ENCODE measurements at regions not wholly inside any gene's neighbourhood (a gene's known extent, or its start where the extent isn't known, plus 50 kb on each side); places are given as distances from the start of the nearest gene placed in this dataset.

DNA sequence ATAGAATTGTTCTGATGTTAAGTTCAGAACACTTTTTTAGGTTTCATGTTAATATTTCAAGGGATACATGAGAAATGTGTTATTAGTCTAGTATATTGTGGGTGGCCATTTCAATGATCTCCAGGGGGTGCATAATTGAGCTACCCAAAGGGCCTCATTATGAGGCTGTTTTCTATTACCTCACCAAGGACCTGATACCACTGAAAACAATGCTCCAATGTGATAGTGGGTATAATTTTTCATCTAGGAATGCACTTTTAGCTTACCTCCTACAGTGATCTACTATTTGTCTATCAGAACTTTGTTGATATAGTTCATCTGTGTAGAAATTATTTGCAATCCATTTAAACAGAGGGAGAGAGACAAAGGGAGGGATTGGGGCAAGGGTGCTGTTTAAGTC, 106.8 kb upstream of the HS3ST5 start (continued):
- TF ChIP-seq ELF1 (IDR thresholded peaks at IDR 0.05) (no peak), RCOR1 (IDR thresholded peaks at IDR 0.05; ENCODE audit: low read length) (no peak), SMC3 (IDR thresholded peaks at IDR 0.05; ENCODE audit: low read depth, low read length) (no peak), TAF1 (IDR thresholded peaks at IDR 0.05; ENCODE audit: borderline replicate concordance, low read depth, low read length) (no peak), RFX5 (IDR thresholded peaks at IDR 0.05; ENCODE audit: low read length) (no peak)

DNA sequence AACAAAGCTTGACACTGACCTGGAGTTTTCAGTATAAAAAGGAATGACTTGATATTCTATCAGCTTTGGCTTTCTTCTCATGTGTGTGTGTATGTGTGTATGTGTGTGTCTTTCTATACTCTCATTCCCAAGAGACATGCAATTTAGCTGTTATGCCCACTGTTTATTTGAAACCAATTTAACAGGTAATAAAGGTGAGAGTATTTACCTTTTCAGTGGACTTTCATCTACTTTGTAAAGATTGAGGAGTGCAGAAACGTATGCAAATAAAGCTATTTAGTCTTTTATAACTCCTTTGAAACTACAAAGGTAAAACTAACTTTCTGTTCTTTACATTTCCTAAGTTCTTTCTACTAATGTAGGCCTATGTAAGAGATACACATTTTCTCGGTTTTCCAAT, 103.5 kb upstream of the HS3ST5 start:
- Histone ChIP-seq H3K9ac (no peak overlapping the region), H3K4me2 (no peak overlapping the region), H3K4me1 (ENCODE audit: control insufficient read depth in 1 of 2, insufficient read depth in 2 of 2, low read depth in 1 of 2, low read length in 1 of 2) (no peaks in the 10 kb centered on the region), H3K27me3 (ENCODE audit: insufficient read depth) (no peaks in the 10 kb centered on the region), H3K9me2 (no peaks in the 10 kb centered on the region), H4K20me1 (ENCODE audit: insufficient read depth) (no peaks in the 10 kb centered on the region), H2AFZ (ENCODE audit: low read depth) (no peak overlapping the region), H3K4me3 (ENCODE audit: low read depth in 2 of 2, low read length in 1 of 2) (no peak overlapping the region), H3K79me2 (ENCODE audit: insufficient read depth) (no peaks in the 10 kb centered on the region), H3K27ac (ENCODE audit: low read depth in 2 of 2, low read length in 1 of 2) (no peak overlapping the region), H3F3A (replicated peaks; ENCODE audit: insufficient read depth) (no peaks in the 10 kb centered on the region), H3K9me3 (no peaks in the 10 kb centered on the region), H3K36me3 (replicated peaks in 1 of 2; ENCODE audit: control insufficient read depth in 1 of 2, insufficient read depth in 2 of 2, low read length in 1 of 2) (no peaks in the 10 kb centered on the region)
- TF ChIP-seq, protein P1, sequence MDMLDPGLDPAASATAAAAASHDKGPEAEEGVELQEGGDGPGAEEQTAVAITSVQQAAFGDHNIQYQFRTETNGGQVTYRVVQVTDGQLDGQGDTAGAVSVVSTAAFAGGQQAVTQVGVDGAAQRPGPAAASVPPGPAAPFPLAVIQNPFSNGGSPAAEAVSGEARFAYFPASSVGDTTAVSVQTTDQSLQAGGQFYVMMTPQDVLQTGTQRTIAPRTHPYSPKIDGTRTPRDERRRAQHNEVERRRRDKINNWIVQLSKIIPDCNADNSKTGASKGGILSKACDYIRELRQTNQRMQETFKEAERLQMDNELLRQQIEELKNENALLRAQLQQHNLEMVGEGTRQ (IDR thresholded peaks at IDR 0.05; ENCODE audit: borderline replicate concordance, low read depth, low read length) = no peak
- TF ChIP-seq MXI1 (IDR thresholded peaks at IDR 0.05; ENCODE audit: low read depth, low read length) = no peak
- TF ChIP-seq MEF2A (IDR thresholded peaks at IDR 0.05; ENCODE audit: borderline replicate concordance, low read depth) = no peak
- no peak for TF ChIP-seq SIN3A (IDR thresholded peaks at IDR 0.05; ENCODE audit: borderline replicate concordance, low read depth, low read length)
- TF ChIP-seq, protein P2, sequence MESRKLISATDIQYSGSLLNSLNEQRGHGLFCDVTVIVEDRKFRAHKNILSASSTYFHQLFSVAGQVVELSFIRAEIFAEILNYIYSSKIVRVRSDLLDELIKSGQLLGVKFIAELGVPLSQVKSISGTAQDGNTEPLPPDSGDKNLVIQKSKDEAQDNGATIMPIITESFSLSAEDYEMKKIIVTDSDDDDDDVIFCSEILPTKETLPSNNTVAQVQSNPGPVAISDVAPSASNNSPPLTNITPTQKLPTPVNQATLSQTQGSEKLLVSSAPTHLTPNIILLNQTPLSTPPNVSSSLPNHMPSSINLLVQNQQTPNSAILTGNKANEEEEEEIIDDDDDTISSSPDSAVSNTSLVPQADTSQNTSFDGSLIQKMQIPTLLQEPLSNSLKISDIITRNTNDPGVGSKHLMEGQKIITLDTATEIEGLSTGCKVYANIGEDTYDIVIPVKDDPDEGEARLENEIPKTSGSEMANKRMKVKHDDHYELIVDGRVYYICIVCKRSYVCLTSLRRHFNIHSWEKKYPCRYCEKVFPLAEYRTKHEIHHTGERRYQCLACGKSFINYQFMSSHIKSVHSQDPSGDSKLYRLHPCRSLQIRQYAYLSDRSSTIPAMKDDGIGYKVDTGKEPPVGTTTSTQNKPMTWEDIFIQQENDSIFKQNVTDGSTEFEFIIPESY (IDR thresholded peaks at IDR 0.05; ENCODE audit: borderline replicate concordance, low read depth) = no peak
- TF ChIP-seq, protein P3, sequence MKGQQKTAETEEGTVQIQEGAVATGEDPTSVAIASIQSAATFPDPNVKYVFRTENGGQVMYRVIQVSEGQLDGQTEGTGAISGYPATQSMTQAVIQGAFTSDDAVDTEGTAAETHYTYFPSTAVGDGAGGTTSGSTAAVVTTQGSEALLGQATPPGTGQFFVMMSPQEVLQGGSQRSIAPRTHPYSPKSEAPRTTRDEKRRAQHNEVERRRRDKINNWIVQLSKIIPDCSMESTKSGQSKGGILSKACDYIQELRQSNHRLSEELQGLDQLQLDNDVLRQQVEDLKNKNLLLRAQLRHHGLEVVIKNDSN (IDR thresholded peaks at IDR 0.05; ENCODE audit: borderline replicate concordance, low read depth) = no peak
- no peak for TF ChIP-seq EZH2phosphoT487 (IDR thresholded peaks at IDR 0.05; ENCODE audit: borderline replicate concordance, low read depth)
- no peak for TF ChIP-seq EP300 (IDR thresholded peaks at IDR 0.05; ENCODE audit: borderline replicate concordance in 1 of 2, low read depth in 1 of 2, low read length in 1 of 2)
- no peak for TF ChIP-seq FOXM1 (IDR thresholded peaks at IDR 0.05; ENCODE audit: low read depth)
- TF ChIP-seq, protein P4, sequence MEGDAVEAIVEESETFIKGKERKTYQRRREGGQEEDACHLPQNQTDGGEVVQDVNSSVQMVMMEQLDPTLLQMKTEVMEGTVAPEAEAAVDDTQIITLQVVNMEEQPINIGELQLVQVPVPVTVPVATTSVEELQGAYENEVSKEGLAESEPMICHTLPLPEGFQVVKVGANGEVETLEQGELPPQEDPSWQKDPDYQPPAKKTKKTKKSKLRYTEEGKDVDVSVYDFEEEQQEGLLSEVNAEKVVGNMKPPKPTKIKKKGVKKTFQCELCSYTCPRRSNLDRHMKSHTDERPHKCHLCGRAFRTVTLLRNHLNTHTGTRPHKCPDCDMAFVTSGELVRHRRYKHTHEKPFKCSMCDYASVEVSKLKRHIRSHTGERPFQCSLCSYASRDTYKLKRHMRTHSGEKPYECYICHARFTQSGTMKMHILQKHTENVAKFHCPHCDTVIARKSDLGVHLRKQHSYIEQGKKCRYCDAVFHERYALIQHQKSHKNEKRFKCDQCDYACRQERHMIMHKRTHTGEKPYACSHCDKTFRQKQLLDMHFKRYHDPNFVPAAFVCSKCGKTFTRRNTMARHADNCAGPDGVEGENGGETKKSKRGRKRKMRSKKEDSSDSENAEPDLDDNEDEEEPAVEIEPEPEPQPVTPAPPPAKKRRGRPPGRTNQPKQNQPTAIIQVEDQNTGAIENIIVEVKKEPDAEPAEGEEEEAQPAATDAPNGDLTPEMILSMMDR (IDR thresholded peaks at IDR 0.05) = no peak
- TF ChIP-seq FOSL2 (IDR thresholded peaks at IDR 0.05; ENCODE audit: borderline replicate concordance, low read depth) = no peak
- TF ChIP-seq CHD2 (IDR thresholded peaks at IDR 0.05; ENCODE audit: low read length, partially characterized antibody) = no peak
- ChIA-PET POLR2A (no interaction called here), CTCF (interaction anchor here (1.3 to 1.6 kb wide), 3 partner anchors 10 to 103 kb away, joined by 3 to 5 read pairs (median 3); partner anchors contain the start of gene HS3ST5)
- 21% methylated on average over 2 of the region's 2 CpGs for WGBS (ENCODE audit: low lambda C conversion rate)
- DNase-seq = no peak

Data from SK-N-SH (cell line).